NCI-H345 (cell line): ENCODE measurements at regions not wholly inside any gene's neighbourhood (a gene's known extent, or its start where the extent isn't known, plus 50 kb on each side); places are given as distances from the start of the nearest gene placed in this dataset.

Source experiments
- DNase-seq: peaks from one replicate; lab custom pipeline; 2025; lab: John Stamatoyannopoulos, UW

- no peak for DNase-seq
Observed at GRCh38 chr14:47857646-47858045, 182.2 kb upstream of the MDGA2 start.

DNA sequence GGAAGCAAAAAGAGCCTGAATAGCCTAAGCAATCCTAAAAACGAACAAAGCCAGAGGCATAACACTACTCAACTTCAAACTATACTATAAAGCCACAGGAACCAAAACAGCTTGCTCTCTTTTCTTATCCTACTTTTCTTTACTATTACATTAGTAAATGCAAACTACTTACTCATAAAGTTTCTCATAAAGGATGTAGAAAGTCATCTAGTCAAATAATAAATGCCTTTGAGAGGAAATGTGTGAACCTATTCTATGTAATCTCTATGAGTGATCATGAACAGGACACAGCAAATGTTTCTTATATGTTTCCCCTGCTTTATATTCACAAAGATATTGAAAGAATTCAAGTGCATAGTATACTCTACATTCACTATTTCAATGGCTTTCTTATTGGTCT lies 176.9 kb upstream of the MDGA2 start:
- no peak for DNase-seq

DNA sequence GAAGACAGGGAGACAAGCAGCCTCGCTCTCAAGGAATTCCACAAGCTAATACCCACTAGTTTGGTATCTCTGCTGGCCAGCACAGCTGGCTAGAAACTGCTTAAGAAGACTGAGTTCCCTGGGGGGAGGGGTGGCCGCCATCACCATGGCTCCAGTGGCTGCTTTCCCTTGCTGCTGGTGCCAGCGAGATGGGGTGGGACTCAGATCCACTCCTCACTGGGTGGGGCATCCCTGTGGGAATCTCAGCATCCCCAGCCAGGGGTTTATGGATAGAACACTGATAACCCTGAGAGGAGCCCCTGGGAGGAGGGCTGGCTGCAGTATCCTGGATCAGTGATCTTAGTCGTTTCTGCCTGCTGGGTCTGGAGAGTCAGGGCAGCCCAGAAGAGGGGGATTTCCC lies 170.6 kb upstream of the MDGA2 start:
- DNase-seq, result no peak

DNA sequence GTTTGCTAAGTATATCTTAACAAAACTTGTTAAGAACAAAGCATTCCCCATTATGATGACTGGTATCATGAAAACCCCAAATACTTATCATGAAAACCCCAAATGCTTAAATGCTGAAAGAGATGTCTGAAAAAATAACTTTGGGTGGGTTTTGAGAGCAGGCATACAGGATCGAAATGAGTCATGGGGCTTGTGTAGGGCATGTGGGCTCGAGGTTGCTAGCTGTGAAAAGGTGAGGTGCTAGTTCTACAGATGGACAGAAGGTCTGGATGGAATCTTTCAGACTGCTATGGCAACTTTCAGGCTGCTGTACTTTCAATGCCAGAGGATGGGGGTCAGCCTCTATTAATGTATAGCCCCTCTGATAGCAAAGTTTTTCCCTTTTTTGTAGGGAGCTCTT lies 167.8 kb upstream of the MDGA2 start:
- DNase-seq, result no peak

- no peak for DNase-seq
Observed at GRCh38 chr14:47833011-47833410, 157.6 kb upstream of the MDGA2 start.

DNA sequence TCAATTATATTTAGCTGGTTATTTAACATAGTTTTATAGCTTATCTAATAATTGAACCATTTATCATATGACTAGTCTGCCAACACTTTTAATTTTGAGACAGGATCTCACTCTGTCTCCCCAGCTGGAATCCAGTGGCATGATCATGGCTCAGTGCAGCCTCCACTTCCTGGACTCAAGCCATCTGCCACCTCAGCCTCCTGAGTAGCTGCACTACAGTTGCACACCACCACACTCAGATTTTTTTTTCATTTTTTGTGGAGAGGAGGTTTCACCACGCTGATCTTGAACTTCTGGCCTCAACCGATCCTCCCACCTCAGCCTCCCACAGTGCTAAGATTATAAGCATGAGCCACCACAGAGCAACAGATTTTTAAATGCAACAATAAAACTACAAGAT lies 151.4 kb upstream of the MDGA2 start:
- no peak for DNase-seq

- no peak for DNase-seq
Observed at GRCh38 chr14:47822326-47822725, 146.9 kb upstream of the MDGA2 start.

DNA sequence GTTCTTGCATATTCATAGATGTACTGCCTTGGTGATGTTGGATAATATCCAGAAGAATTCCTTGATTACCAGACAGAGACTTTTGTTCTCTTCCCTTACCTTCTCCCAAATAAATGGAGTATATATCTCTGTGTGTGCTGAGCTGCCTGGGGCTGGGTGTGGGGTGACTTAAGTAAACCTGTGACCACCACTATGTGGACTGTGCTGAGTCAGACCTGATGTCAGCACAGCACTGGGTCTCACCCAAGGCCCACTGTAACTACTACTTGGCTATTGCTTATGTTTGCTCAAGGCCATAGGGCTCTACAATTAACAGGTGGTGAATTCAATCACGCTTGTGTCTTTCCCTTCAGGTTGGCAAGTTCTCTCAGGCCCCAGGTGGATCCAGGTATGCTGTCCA lies 145.7 kb upstream of the MDGA2 start:
- no peak for DNase-seq

- DNase-seq, result no peak
Observed at GRCh38 chr14:47790477-47790876, 115.1 kb upstream of the MDGA2 start.

DNA sequence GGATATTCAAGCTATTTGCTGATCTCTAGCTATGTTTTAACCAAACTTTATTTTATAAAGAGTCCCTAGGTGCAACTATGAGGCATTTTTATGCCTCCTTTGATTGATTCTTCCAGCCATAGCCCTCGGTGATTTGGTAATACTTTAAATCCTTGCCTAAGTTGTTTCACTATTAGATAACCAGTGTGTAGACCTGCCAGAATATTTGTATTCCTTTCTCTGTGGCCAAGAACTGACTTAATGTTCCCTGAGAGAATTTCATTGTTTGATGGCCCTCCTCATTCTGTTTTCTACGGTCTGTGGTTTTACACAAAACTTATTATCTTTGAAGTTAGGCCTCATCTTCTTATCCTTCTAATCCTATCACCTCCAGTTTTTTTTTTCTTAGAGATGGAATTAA lies 109.7 kb upstream of the MDGA2 start:
- no peak for DNase-seq

DNA sequence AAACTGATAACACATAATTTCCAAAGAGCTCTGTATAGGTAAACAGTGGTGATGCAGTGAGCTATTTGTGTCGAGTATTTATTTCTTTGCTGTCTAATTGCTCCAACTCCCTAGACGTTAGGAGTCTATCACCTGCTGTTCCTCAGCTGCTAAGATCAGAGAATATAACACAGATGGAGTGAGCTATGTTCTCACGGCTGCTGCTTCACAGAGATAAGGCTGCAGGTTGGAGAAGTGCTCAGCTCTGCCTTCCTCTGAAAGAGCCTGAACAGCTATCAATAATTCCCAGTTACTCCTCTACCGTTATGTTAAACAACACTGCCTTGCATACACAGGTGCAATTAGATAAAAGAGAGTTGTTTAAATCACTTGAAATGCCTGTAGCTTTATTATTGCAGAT lies 103.2 kb upstream of the MDGA2 start:
- peak; percentile 21 for DNase-seq

DNA sequence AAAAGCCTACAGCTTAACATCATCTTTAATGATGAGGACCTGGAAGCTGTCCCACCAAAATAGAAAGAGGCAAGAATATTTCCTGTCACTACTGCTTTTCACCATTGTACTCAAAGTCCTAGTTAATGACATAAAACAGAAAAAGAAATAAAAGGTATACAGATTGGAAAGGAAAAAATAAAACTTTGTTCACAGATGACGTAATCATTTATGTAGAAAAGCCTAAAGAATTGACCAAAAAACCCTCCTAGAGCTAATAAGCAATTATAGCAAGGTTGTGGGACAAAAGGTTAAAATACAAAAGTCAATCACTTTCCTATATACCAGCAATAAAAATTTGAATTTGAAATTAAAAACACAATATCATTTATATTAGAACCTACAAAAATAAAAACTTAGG lies 97.2 kb upstream of the MDGA2 start:
- DNase-seq, result no peak

DNA sequence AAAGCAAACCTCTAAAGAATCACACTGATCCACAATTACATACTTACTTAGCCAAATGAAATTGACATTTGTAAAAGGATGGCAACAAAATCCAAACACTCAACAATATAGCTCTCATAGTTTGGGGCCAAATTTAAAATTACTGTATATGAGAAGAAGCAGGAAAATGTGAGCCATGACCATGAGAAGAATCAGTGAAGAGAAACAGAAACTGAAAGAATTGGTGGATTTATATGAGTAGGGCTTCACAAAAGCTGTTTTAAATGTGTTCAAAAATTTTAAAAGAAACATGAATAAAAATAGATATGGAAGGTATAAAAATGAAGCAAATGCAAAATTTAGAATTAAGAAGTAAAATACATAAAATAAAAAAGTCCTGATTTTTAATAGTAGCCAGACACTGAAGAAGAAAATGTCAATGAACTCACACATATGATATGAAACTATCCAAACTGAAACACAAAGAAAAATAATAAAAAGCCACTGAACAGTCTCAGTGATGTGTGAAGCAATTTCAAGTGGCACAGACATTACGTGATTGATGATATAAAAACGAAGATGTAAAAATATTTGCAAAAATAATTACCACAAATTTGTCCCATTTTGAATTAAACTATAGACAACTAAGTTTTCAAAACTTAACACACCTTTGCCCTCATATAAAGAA lies 87.9 kb upstream of the MDGA2 start:
- no peak for DNase-seq

DNA sequence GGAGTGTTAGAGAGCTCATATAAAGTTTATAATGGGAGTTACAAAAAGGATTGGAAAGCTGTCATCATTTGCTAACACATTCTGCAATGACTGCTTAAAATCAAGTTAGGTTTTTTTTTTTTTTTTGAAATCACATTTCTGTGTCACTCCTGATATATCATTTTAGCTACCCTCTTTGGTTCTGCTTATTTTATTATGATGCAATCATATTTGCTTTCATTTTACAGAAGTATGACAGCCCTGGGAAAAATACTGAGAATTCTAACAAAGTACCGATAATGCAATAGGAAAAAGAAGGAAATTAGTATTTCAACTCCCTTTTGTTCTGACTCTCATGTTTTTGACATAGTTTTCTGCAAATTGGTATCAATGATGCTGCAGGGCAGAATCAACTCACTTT lies 71.6 kb upstream of the MDGA2 start:
- no peak for DNase-seq

DNA sequence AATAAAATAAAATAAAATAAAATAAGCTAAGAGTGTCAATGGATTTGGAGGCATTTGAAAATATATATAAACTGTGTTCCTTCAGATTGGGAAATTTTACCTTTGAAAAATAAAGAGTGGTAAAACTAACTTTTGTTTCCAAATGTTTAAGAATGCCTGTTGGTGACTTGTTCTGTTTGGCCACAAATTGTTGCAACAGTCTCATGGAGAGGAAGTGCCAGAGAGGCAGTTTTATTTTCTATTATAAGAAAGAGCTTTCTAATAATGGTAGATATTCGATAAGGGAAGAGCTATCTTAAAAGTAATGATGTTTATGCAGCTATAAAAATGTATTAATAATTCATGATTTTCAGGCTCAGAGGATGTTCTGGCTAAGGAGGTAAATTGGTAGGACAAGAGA lies 68.8 kb upstream of the MDGA2 start:
- DNase-seq, result no peak

- no peak for DNase-seq
Observed at GRCh38 chr14:47739541-47739940, 64.1 kb upstream of the MDGA2 start.

DNA sequence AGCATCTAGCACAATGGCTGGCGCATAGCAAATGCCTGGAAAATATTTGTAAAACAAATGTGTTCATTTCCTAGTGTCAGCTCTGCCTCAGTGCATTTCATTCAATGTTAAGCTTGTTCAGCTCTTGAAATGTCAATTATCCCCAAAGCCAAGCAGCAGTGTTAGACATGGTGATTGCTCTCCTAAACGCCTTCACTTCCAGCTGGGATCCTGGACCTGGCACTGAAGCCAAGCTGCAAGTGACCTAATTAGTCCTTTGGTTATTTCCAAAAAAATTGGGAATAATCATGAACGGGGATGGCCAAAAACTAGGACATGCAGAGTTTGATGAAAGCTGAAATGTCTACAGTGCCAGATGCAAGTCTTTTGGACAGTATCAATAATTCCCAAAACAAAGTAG lies 54.9 kb upstream of the MDGA2 start:
- peak; percentile 48 for DNase-seq
